PC-9 (cell line): ENCODE measurements at regions not wholly inside any gene's neighbourhood (a gene's known extent, or its start where the extent isn't known, plus 50 kb on each side); places are given as distances from the start of the nearest gene placed in this dataset.

Source experiments
- BruUV-seq: library from RNA; stranded (reverse); fragments of 400-500 nt; replicated peaks from 2 replicates; lab custom pipeline; 2021; lab: Mats Ljungman, UMichigan
- CTCF ChIA-PET: fragments of 300-600 bp; sonication (Branson Sonifier 250); formaldehyde crosslinking; loops from one replicate; lab custom pipeline; 2022; ENCODE audit warnings: antibody characterized with exemption; lab: Charles Lee
- POLR2A ChIA-PET: fragments of 300-600 bp; sonication (Branson Sonifier 250); formaldehyde crosslinking; loops from one replicate; lab custom pipeline; 2022; ENCODE audit warnings: antibody characterized with exemption; ENCODE audit not compliant: unreplicated experiment; lab: Charles Lee
- DNase-seq, 2 experiments: peaks; one replicate each; pipeline versions ENCODE4 v3.0.0 to v3.0.0-alpha.2; 2015 to 2022; ENCODE audit warnings: mixed read lengths in 1 of 2
- H2AFZ ChIP-seq: fragments of 200-600 bp; sonication (generic); 2 replicates; pipeline ENCODE4 v1.8.1; 2017; ENCODE audit warnings: antibody characterized with exemption
- H3F3A ChIP-seq: fragments of 200-600 bp; sonication (generic); 2 replicates; pipeline ENCODE4 v1.8.1; 2017; ENCODE audit warnings: antibody characterized with exemption, mild to moderate bottlenecking, low read depth; ENCODE audit not compliant: insufficient read depth
- H3K27ac ChIP-seq: fragments of 200-600 bp; sonication (generic); 2 replicates; pipeline ENCODE4 v1.6.1; 2016; ENCODE audit warnings: mixed run types
- H3K27me3 ChIP-seq: fragments of 200-600 bp; sonication (generic); 2 replicates; pipeline ENCODE4 v1.6.1; 2016; ENCODE audit warnings: low read depth, mixed run types; ENCODE audit not compliant: insufficient read depth
- H3K36me3 ChIP-seq: fragments of 200-600 bp; sonication (generic); 2 replicates; pipeline ENCODE4 v1.6.1; 2016; ENCODE audit warnings: low read depth, mixed run types
- H3K4me1 ChIP-seq: fragments of 200-600 bp; sonication (generic); replicated peaks from 2 replicates; pipeline ENCODE4 v1.6.1; 2016; ENCODE audit warnings: mixed run types; ENCODE audit not compliant: insufficient read depth
- H3K4me2 ChIP-seq: fragments of 200-600 bp; sonication (generic); 2 replicates; pipeline ENCODE4 v1.6.1; 2017; ENCODE audit warnings: mixed run types
- H3K4me3 ChIP-seq: fragments of 200-600 bp; sonication (generic); 2 replicates; pipeline ENCODE4 v1.6.1; 2016; ENCODE audit warnings: mixed run types
- H3K79me2 ChIP-seq: fragments of 200-600 bp; sonication (generic); 2 replicates; pipeline ENCODE4 v1.6.1; 2017; ENCODE audit warnings: low read depth, mixed run types
- H3K9me2 ChIP-seq: fragments of 200-600 bp; sonication (generic); 2 replicates; pipeline ENCODE4 v1.8.1; 2017; ENCODE audit warnings: mild to moderate bottlenecking; ENCODE audit not compliant: insufficient read depth
- H3K9me3 ChIP-seq: fragments of 200-600 bp; sonication (generic); 2 replicates; pipeline ENCODE4 v1.8.1; 2016; ENCODE audit warnings: low read depth; ENCODE audit not compliant: insufficient read depth
- H4K20me1 ChIP-seq: fragments of 200-600 bp; sonication (generic); 2 replicates; pipeline ENCODE4 v1.8.1; 2017; ENCODE audit not compliant: insufficient read depth
- EZH2 ChIP-seq: fragments of 200-600 bp; sonication (generic); IDR thresholded peaks from 2 replicates; pipeline ENCODE4 v1.8.0; 2017; ENCODE audit warnings: antibody characterized with exemption, low read depth
- intact Hi-C: fragments of 100-400 bp; cut with micrococcal nuclease; formaldehyde crosslinking; loops from one replicate; pipeline ENCODE4 v1.10.0; 2022; ENCODE audit not compliant: unreplicated experiment
- TF ChIP-seq, protein P1 (sequence below): fragments of 200-600 bp; sonication (generic); conservative IDR thresholded peaks from 2 replicates; pipeline ENCODE4 v1.6.1; 2017; ENCODE audit warnings: mixed run types, antibody characterized with exemption, mild to moderate bottlenecking, moderate library complexity

- no TSS peak for BruUV-seq
- no peaks in the 10 kb centered on the region for H3K36me3 ChIP-seq
- H3K4me1 ChIP-seq: no peaks in the 10 kb centered on the region
- ChIA-PET POLR2A (no interaction called here), CTCF (interaction anchor here (1.1 kb wide), 1 partner anchor 830 kb away, joined by 3 read pairs; no protein-coding TSS in a partner anchor)
- no peak overlapping the region for H3K4me3 ChIP-seq
- no peaks in the 10 kb centered on the region for H3K79me2 ChIP-seq
- no peaks in the 10 kb centered on the region for H3K9me3 ChIP-seq
- H2AFZ ChIP-seq: no peak overlapping the region
- intact Hi-C loops: no loop called here
- no peak overlapping the region for H3K27ac ChIP-seq
- TF ChIP-seq, protein P1, sequence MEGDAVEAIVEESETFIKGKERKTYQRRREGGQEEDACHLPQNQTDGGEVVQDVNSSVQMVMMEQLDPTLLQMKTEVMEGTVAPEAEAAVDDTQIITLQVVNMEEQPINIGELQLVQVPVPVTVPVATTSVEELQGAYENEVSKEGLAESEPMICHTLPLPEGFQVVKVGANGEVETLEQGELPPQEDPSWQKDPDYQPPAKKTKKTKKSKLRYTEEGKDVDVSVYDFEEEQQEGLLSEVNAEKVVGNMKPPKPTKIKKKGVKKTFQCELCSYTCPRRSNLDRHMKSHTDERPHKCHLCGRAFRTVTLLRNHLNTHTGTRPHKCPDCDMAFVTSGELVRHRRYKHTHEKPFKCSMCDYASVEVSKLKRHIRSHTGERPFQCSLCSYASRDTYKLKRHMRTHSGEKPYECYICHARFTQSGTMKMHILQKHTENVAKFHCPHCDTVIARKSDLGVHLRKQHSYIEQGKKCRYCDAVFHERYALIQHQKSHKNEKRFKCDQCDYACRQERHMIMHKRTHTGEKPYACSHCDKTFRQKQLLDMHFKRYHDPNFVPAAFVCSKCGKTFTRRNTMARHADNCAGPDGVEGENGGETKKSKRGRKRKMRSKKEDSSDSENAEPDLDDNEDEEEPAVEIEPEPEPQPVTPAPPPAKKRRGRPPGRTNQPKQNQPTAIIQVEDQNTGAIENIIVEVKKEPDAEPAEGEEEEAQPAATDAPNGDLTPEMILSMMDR: no peak
- no peak for TF ChIP-seq EZH2
- H4K20me1 ChIP-seq: no peaks in the 10 kb centered on the region
- H3F3A ChIP-seq: no peaks in the 10 kb centered on the region
- no peak for DNase-seq
- H3K9me2 ChIP-seq: no peaks in the 10 kb centered on the region
- no peaks in the 10 kb centered on the region for H3K27me3 ChIP-seq
- no peak overlapping the region for H3K4me2 ChIP-seq
These were observed 610.0 kb upstream of the LMO3 start for GRCh38 chr12:17215759-17216570.

GRCh38 chr12:17214929-17215328, 609.0 kb upstream of the LMO3 start:
- Histone ChIP-seq H2AFZ (no peak overlapping the region), H3K9me3 (no peaks in the 10 kb centered on the region), H4K20me1 (no peaks in the 10 kb centered on the region), H3K4me3 (no peak overlapping the region), H3K79me2 (no peaks in the 10 kb centered on the region), H3K4me2 (no peak overlapping the region), H3K4me1 (no peaks in the 10 kb centered on the region), H3K27me3 (no peaks in the 10 kb centered on the region), H3K36me3 (no peaks in the 10 kb centered on the region), H3K27ac (no peak overlapping the region), H3K9me2 (no peaks in the 10 kb centered on the region), H3F3A (no peaks in the 10 kb centered on the region)
- DNase-seq: no peak
- POLR2A ChIA-PET: no interaction called here
- TF ChIP-seq, protein P1: no peak
- no peak for TF ChIP-seq EZH2
- intact Hi-C loops: no loop called here
- CTCF ChIA-PET: no interaction called here
- BruUV-seq: no TSS peak

DNA sequence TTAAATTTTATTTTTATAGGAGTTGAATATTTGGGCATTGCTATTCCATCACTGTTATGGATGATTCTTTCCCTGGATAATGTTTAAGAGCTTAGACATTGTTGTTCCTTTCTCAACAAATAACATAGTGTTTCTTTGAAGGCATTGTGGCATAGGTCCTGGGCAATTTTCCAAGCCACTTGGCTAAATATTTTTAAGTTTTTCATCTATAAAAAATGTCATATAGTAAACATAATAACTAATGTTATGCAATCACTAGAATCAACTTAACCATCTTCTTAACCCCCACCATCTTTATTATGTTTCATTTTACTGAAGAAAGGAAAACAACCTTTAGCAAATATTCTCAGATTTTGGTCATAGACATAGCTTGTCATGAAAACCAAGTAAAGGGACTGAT, 600.6 kb upstream of the LMO3 start:
- no peak for TF ChIP-seq EZH2
- TF ChIP-seq, protein P1: no peak
- DNase-seq: no peak
- Histone ChIP-seq H3K4me3 (no peak overlapping the region), H3K9me2 (no peaks in the 10 kb centered on the region), H3K79me2 (no peaks in the 10 kb centered on the region), H4K20me1 (no peaks in the 10 kb centered on the region), H3K4me1 (no peaks in the 10 kb centered on the region), H3K9me3 (no peaks in the 10 kb centered on the region; the same call in 1 of the 2 replicates), H3K27ac (no peak overlapping the region), H3K4me2 (no peak overlapping the region), H3F3A (no peaks in the 10 kb centered on the region), H3K36me3 (no peaks in the 10 kb centered on the region), H3K27me3 (no peaks in the 10 kb centered on the region), H2AFZ (no peak overlapping the region)
- CTCF ChIA-PET: no interaction called here
- intact Hi-C loops: no loop called here
- no TSS peak for BruUV-seq
- POLR2A ChIA-PET: interaction anchor here (0.6 kb wide), 1 partner anchor 196 kb away, joined by 3 read pairs; no protein-coding TSS in a partner anchor
